ENCODE measurements at regions not wholly inside any gene's neighbourhood (a gene's known extent, or its start where the extent isn't known, plus 50 kb on each side); places are given as distances from the start of the nearest gene placed in this dataset.

GRCh38 chr4:177097291-177097690, 212.4 kb upstream of the NEIL3 start:
- Mint-ChIP-seq H3K9me3 (peaks cover 0 to 4% (median 0%) of the 10 kb centered on the region in 7 donors), H3K36me3 (no peaks in the 10 kb centered on the region), H3K4me3 (no peak overlapping the region), H3K4me1 (no peaks in the 10 kb centered on the region), H3K27me3 (ENCODE audit: low read depth in 3 of 3) (peaks cover 0 to 3% (median 0%) of the 10 kb centered on the region in 3 donors), H3K27ac (no peak overlapping the region)
- Histone ChIP-seq H3K4me1 (ENCODE audit: control insufficient read depth in 1 of 2, insufficient read depth in 2 of 2, low read length in 2 of 2) (no peaks in the 10 kb centered on the region), H3K9ac (ENCODE audit: insufficient read depth, low read length, poor library complexity, severe bottlenecking) (no peak overlapping the region), H3K27ac (ENCODE audit: low read depth in 1 of 2, low read length in 2 of 2) (no peak overlapping the region), H3K4me2 (replicated peaks; ENCODE audit: extremely low read depth, low read length, poor library complexity, severe bottlenecking) (no peak overlapping the region), H3K79me2 (ENCODE audit: insufficient read depth, low read length) (no peaks in the 10 kb centered on the region), H3K4me3 (replicated peaks in 1 of 3; ENCODE audit: low read depth in 2 of 3, low read length in 3 of 3) (no peak overlapping the region), H4K20me1 (ENCODE audit: insufficient read depth, low read length) (no peaks in the 10 kb centered on the region), H3K36me3 (replicated peaks in 1 of 2; ENCODE audit: control insufficient read depth in 1 of 2, insufficient read depth in 2 of 2, low read length in 2 of 2) (no peaks in the 10 kb centered on the region), H2AFZ (ENCODE audit: insufficient read depth, low read depth, low read length, poor library complexity, severe bottlenecking) (no peak overlapping the region), H3K9me3 (replicated peaks in 1 of 2; ENCODE audit: control insufficient read depth in 1 of 2, insufficient read depth in 1 of 2, low read length in 2 of 2) (no peaks in the 10 kb centered on the region), H3K27me3 (ENCODE audit: control insufficient read depth in 2 of 2, insufficient read depth in 2 of 2, low read length in 2 of 2) (no peaks in the 10 kb centered on the region)
- 100% methylated on average over 2 of the region's 6 CpGs for WGBS (ENCODE audit: insufficient coverage)
- DNase-seq, result no peak
- no peak for TF ChIP-seq CTCF (IDR thresholded peaks at IDR 0.05)
- intact Hi-C loops (cut with micrococcal nuclease), result no loop called here

DNA sequence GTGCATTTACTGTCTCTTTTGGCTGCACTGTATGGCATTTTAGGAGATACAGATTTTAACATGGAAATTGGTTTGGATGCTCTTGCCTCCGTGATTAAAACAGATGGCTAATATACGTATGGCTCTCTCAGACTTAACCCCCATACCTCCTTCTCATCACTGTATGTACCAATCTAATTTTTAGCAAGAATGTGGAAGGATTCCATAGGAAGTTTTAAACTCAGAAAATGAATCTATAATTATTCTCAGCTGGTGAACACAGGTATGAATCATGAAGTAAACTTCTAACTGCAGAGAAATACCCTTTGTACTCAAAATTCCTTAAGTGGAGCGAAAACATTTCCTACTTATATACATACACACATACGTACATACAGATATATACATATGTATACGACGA, 210.5 kb upstream of the NEIL3 start:
- intact Hi-C loops (cut with micrococcal nuclease), result no loop called here
- H3K4me2 ChIP-seq (replicated peaks; ENCODE audit: extremely low read depth, low read length, poor library complexity, severe bottlenecking), result no peak overlapping the region
- H3K9me3 ChIP-seq (replicated peaks in 1 of 2; ENCODE audit: control insufficient read depth in 1 of 2, insufficient read depth in 1 of 2, low read length in 2 of 2), result no peaks in the 10 kb centered on the region
- H3K4me3 ChIP-seq (replicated peaks in 1 of 3; ENCODE audit: low read depth in 2 of 3, low read length in 3 of 3), result no peak overlapping the region
- no peaks in the 10 kb centered on the region for H3K27me3 ChIP-seq (ENCODE audit: control insufficient read depth in 2 of 2, insufficient read depth in 2 of 2, low read length in 2 of 2)
- no CpG with 5 or more reads among the region's 6 CpGs for WGBS (ENCODE audit: insufficient coverage)
- Mint-ChIP-seq H3K4me3 (no peak overlapping the region), H3K27ac (no peak overlapping the region), H3K36me3 (no peaks in the 10 kb centered on the region), H3K9me3 (peaks cover 0 to 4% (median 0%) of the 10 kb centered on the region in 7 donors), H3K4me1 (no peaks in the 10 kb centered on the region), H3K27me3 (ENCODE audit: low read depth in 3 of 3) (peaks cover 0 to 4% (median 0%) of the 10 kb centered on the region in 3 donors)
- no peak overlapping the region for H3K27ac ChIP-seq (ENCODE audit: low read depth in 1 of 2, low read length in 2 of 2)
- DNase-seq, result no peak
- no peaks in the 10 kb centered on the region for H3K36me3 ChIP-seq (replicated peaks in 1 of 2; ENCODE audit: control insufficient read depth in 1 of 2, insufficient read depth in 2 of 2, low read length in 2 of 2)
- no peak overlapping the region for H2AFZ ChIP-seq (ENCODE audit: insufficient read depth, low read depth, low read length, poor library complexity, severe bottlenecking)
- TF ChIP-seq CTCF (IDR thresholded peaks at IDR 0.05), result no peak
- H3K9ac ChIP-seq (ENCODE audit: insufficient read depth, low read length, poor library complexity, severe bottlenecking), result no peak overlapping the region
- no peaks in the 10 kb centered on the region for H3K79me2 ChIP-seq (ENCODE audit: insufficient read depth, low read length)
- no peaks in the 10 kb centered on the region for H3K4me1 ChIP-seq (ENCODE audit: control insufficient read depth in 1 of 2, insufficient read depth in 2 of 2, low read length in 2 of 2)
- no peaks in the 10 kb centered on the region for H4K20me1 ChIP-seq (ENCODE audit: insufficient read depth, low read length)

Measured in CD14-positive monocyte (primary cell).